SK-N-SH (cell line): ENCODE measurements at regions not wholly inside any gene's neighbourhood (a gene's known extent, or its start where the extent isn't known, plus 50 kb on each side); places are given as distances from the start of the nearest gene placed in this dataset.
A peak's percentile ranks its signal among the peaks of the same experiment; 100 is the strongest.

Source experiments
- CTCF ChIA-PET: fragments of 300-600, 350-600 bp; formaldehyde crosslinking; extraction: SDS; loops from one replicate; lab custom pipeline; 2021; lab: Yijun Ruan, JAX
- POLR2A ChIA-PET: fragments of 350-600 bp; sonication (Branson Sonifier 250); formaldehyde crosslinking; extraction: SDS; loops from one replicate; lab custom pipeline; 2020; ENCODE audit warnings: antibody characterized with exemption, inconsistent platforms; lab: Yijun Ruan, JAX
- DNase-seq: peaks from one replicate; pipeline ENCODE4 v3.0.0; 2012
- H2AFZ ChIP-seq: fragments of 200-600 bp; sonication (generic); 2 replicates; pipeline ENCODE4 v1.8.1; 2016; ENCODE audit warnings: antibody characterized with exemption, mild to moderate bottlenecking, low read depth
- H3F3A ChIP-seq: fragments of 200-600 bp; sonication (generic); replicated peaks from 2 replicates; pipeline ENCODE3; 2016; ENCODE audit warnings: antibody characterized with exemption, mild to moderate bottlenecking; ENCODE audit not compliant: insufficient read depth
- H3K27ac ChIP-seq, 2 experiments: fragments of 200-500 bp in 1 of 2; fragments of 200-600 bp in 1 of 2; sonication (Bioruptor generic) in 1 of 2; sonication (generic), shearing (Covaris generic) in 1 of 2; 2 replicates each; pipeline versions ENCODE4 v1.5.1 to v1.6.1; 2014 to 2016; ENCODE audit warnings: low read depth in 2 of 2, inconsistent platforms in 1 of 2, low read length in 1 of 2, mild to moderate bottlenecking in 1 of 2, mixed read lengths in 1 of 2
- H3K27me3 ChIP-seq: fragments of 200-600 bp; sonication (generic), shearing (Covaris generic); 2 replicates; pipeline ENCODE4 v1.6.1; 2016; ENCODE audit warnings: mixed run types; ENCODE audit not compliant: insufficient read depth
- H3K36me3 ChIP-seq, 2 experiments: fragments of 200-500 bp in 1 of 2; fragments of 200-600 bp in 1 of 2; sonication (Bioruptor generic) in 1 of 2; sonication (generic) in 1 of 2; replicated peaks in 1 of 2; 2 replicates each; pipeline versions ENCODE3 to v1.5.1; 2014 to 2016; ENCODE audit warnings: low read length in 1 of 2, mild to moderate bottlenecking in 1 of 2; ENCODE audit not compliant: insufficient read depth in 2 of 2, control insufficient read depth in 1 of 2
- H3K4me1 ChIP-seq, 2 experiments: fragments of 200-500 bp in 1 of 2; fragments of 200-600 bp in 1 of 2; sonication (Bioruptor generic) in 1 of 2; sonication (generic), shearing (Covaris generic) in 1 of 2; 2 replicates each; pipeline versions ENCODE4 v1.5.1 to v1.6.1; 2014 to 2016; ENCODE audit warnings: low read depth in 1 of 2, low read length in 1 of 2, mixed run types in 1 of 2; ENCODE audit not compliant: insufficient read depth in 2 of 2, control insufficient read depth in 1 of 2
- H3K4me2 ChIP-seq: fragments of 200-600 bp; sonication (generic), shearing (Covaris generic); 2 replicates; pipeline ENCODE4 v1.6.1; 2017; ENCODE audit warnings: mixed run types
- H3K4me3 ChIP-seq, 2 experiments: fragments of 200-500 bp in 1 of 2; fragments of 200-600 bp in 1 of 2; sonication (Bioruptor generic) in 1 of 2; sonication (generic), shearing (Covaris generic) in 1 of 2; 2 replicates each; pipeline versions ENCODE4 v1.5.1 to v1.8.1; 2014 to 2016; ENCODE audit warnings: low read depth in 2 of 2, inconsistent platforms in 1 of 2, low read length in 1 of 2, mild to moderate bottlenecking in 1 of 2, mixed read lengths in 1 of 2, moderate library complexity in 1 of 2
- H3K79me2 ChIP-seq: fragments of 200-600 bp; sonication (generic); 2 replicates; pipeline ENCODE4 v1.8.1; 2017; ENCODE audit warnings: mild to moderate bottlenecking; ENCODE audit not compliant: insufficient read depth
- H3K9ac ChIP-seq: fragments of 200-600 bp; sonication (generic); 2 replicates; pipeline ENCODE4 v1.6.1; 2017; ENCODE audit warnings: mixed run types
- H3K9me2 ChIP-seq: fragments of 200-600 bp; sonication (generic); 2 replicates; pipeline ENCODE4 v1.6.1; 2017; ENCODE audit warnings: mixed run types
- H3K9me3 ChIP-seq: fragments of 200-600 bp; sonication (generic); 2 replicates; pipeline ENCODE4 v1.6.1; 2017; ENCODE audit warnings: mixed run types, mild to moderate bottlenecking, moderate library complexity
- H4K20me1 ChIP-seq: fragments of 200-600 bp; sonication (generic); 2 replicates; pipeline ENCODE4 v1.6.1; 2017; ENCODE audit warnings: mild to moderate bottlenecking, mixed run types; ENCODE audit not compliant: insufficient read depth
- MAX ChIP-seq: IDR thresholded peaks from 2 replicates; pipeline ENCODE4 v1.4.0; 2012; ENCODE audit warnings: low read depth
- MEF2A ChIP-seq: IDR thresholded peaks from 2 replicates; pipeline ENCODE4 v1.4.0; 2012; ENCODE audit warnings: low read depth, borderline replicate concordance
- NRF1 ChIP-seq: IDR thresholded peaks from 2 replicates; pipeline ENCODE4 v1.6.1; 2012; ENCODE audit warnings: low read depth, mild to moderate bottlenecking, low read length
- PBX3 ChIP-seq: IDR thresholded peaks from 2 replicates; pipeline ENCODE4; 2012
- REST ChIP-seq: IDR thresholded peaks from 2 replicates; pipeline ENCODE4 v1.6.1; 2012; ENCODE audit warnings: mild to moderate bottlenecking, low read depth, low read length, moderate library complexity
- TAF1 ChIP-seq: IDR thresholded peaks from 2 replicates; pipeline ENCODE4 v1.6.1; 2012; ENCODE audit warnings: low read depth, mild to moderate bottlenecking, low read length, moderate library complexity, borderline replicate concordance
- USF1 ChIP-seq: IDR thresholded peaks from 2 replicates; pipeline ENCODE4 v1.4.0; 2012; ENCODE audit warnings: low read depth, borderline replicate concordance
- WGBS: methylation state at CpG from one replicate; pipeline ENCODE4 v1.1.6; 2017; ENCODE audit warnings: low lambda C conversion rate; 5-methylcytosine and 5-hydroxymethylcytosine counted together

- H3K9me3 ChIP-seq: no peaks in the 10 kb centered on the region
- no peak overlapping the region for H3K9ac ChIP-seq
- 94% methylated on average over 8 of the region's 8 CpGs for WGBS
- no peaks in the 10 kb centered on the region for H3F3A ChIP-seq
- H3K4me3 ChIP-seq: peak overlapping the region in 1 of 2 experiments; percentile 81; a peak in 1 of 4 replicates
- 0 out of 2 replicates have a peak overlapping the region, but pooled peaks have one; percentile 80 for H3K4me2 ChIP-seq
- no peaks in the 10 kb centered on the region for H3K9me2 ChIP-seq
- H3K36me3 ChIP-seq: no peaks in the 10 kb centered on the region
- no peak overlapping the region for H2AFZ ChIP-seq
- TF ChIP-seq MAX (no peak), REST (peak; percentile 94), PBX3 (no peak), MEF2A (no peak)
- DNase-seq: no peak
- ChIA-PET CTCF (interaction anchor here (0.7 to 1.2 kb wide), 4 partner anchors 8 to 54 kb away, joined by 3 to 4 read pairs (median 3); no protein-coding TSS in a partner anchor), POLR2A (no interaction called here)
- no peaks in the 10 kb centered on the region for H3K27me3 ChIP-seq
- H3K4me1 ChIP-seq: peaks cover 16 to 17% of the 10 kb centered on the region in 2 experiments; a peak in 3 of 4 replicates
- H3K79me2 ChIP-seq: peaks cover 63% of the 10 kb centered on the region
- H4K20me1 ChIP-seq: peaks cover 35% of the 10 kb centered on the region
- H3K27ac ChIP-seq: no peak overlapping the region
Observed at GRCh38 chr11:129277198-129277843, 85.2 kb upstream of the ARHGAP32 start.

- H4K20me1 ChIP-seq: peaks cover 36% of the 10 kb centered on the region
- H3K4me2 ChIP-seq: no peak overlapping the region
- 90% methylated on average over 3 of the region's 3 CpGs for WGBS
Observed at GRCh38 chr11:129275828-129276227, 83.7 kb upstream of the ARHGAP32 start.

More at GRCh38 chr11:129275828-129276227, 83.7 kb upstream of the ARHGAP32 start:
- CTCF ChIA-PET: interaction anchor here (0.9 to 1.4 kb wide), 3 partner anchors 56 to 159 kb away, joined by 3 to 6 read pairs (median 4); no protein-coding TSS in a partner anchor
- H3K4me3 ChIP-seq: no peak overlapping the region
- no peaks in the 10 kb centered on the region for H3K9me3 ChIP-seq
- no peaks in the 10 kb centered on the region for H3F3A ChIP-seq
- no peaks in the 10 kb centered on the region for H3K36me3 ChIP-seq
- H3K4me1 ChIP-seq: peaks cover 16 to 17% of the 10 kb centered on the region in 2 experiments; a peak in 3 of 4 replicates
- TF ChIP-seq USF1: no peak
- TF ChIP-seq MEF2A: no peak
- no peak for TF ChIP-seq NRF1
- TF ChIP-seq TAF1: no peak
- TF ChIP-seq, all 33 proteins: peak for 0
- H3K9me2 ChIP-seq: no peaks in the 10 kb centered on the region
- no peak overlapping the region for H3K9ac ChIP-seq
- H3K27me3 ChIP-seq: no peaks in the 10 kb centered on the region
- POLR2A ChIA-PET: no interaction called here
- no peak overlapping the region for H2AFZ ChIP-seq
- peaks cover 78% of the 10 kb centered on the region for H3K79me2 ChIP-seq
- no peak overlapping the region for H3K27ac ChIP-seq
- DNase-seq: no peak
